ENCODE measurements at regions not wholly inside any gene's neighbourhood (a gene's known extent, or its start where the extent isn't known, plus 50 kb on each side); places are given as distances from the start of the nearest gene placed in this dataset.

DNA sequence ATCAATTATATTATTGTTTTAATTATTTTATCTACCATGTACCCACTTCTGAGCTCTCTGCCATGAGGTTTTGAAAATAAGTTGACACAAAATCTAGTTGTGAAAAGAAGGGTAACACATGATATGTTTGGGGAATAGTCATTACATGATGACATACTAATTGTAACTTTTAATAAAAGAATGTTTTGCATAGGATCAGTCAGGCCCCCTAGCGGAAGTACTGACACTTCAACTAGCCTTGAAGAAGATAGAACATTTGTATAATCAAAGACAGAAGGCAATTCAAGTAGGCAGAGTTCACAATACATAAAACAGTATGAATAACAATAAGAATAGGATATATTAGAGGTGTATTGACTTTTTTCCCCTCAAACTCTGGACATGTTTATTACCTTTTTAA, 1191.0 kb upstream of the AGA start (continued):
- TF ChIP-seq ZNF710 (CRISPR knock-in tag; IDR thresholded peaks at IDR 0.05; ENCODE audit: borderline replicate concordance) (no peak), SMC3 (IDR thresholded peaks at IDR 0.05; ENCODE audit: low read length) (no peak)
- TF ChIP-seq, protein P1, sequence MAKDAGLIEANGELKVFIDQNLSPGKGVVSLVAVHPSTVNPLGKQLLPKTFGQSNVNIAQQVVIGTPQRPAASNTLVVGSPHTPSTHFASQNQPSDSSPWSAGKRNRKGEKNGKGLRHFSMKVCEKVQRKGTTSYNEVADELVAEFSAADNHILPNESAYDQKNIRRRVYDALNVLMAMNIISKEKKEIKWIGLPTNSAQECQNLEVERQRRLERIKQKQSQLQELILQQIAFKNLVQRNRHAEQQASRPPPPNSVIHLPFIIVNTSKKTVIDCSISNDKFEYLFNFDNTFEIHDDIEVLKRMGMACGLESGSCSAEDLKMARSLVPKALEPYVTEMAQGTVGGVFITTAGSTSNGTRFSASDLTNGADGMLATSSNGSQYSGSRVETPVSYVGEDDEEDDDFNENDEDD (CRISPR knock-in tag; IDR thresholded peaks at IDR 0.05; ENCODE audit: borderline replicate concordance) = no peak

DNA sequence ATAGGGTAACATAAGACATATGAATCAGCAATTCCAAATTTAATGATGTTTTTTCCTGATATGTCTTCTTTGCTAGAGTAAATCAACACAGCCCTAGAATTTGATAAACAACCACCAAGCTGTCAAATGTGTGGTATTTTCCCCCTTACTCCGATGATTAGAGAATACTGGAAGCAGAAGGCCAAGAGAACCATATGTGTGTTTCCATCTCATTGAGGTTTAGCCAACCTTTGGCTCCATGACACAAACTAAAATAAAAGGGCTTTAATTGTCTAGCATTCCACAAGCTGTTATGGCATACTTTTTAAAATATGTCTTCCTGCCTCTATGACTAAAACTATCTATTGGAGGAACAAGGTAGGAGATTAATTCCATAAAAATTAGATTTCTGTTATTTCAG, 1222.4 kb upstream of the AGA start:
- intact Hi-C loops (cut with micrococcal nuclease; ENCODE audit: unreplicated experiment) = no loop called here
- Histone ChIP-seq H3K9me3 (ENCODE audit: low read length) (peaks cover 8% of the 10 kb centered on the region), H3K4me2 (ENCODE audit: low read depth, low read length) (no peak overlapping the region), H3K27ac (ENCODE audit: extremely low read length, insufficient read depth, low read length) (no peak overlapping the region), H3K4me1 (ENCODE audit: insufficient read depth, low read length) (no peaks in the 10 kb centered on the region), H4K20me1 (ENCODE audit: insufficient read depth, low read length) (no peaks in the 10 kb centered on the region), H3K27me3 (ENCODE audit: control insufficient read depth in 1 of 2, insufficient read depth in 2 of 2, low read length in 2 of 2) (no peaks in the 10 kb centered on the region), H3K9ac (ENCODE audit: insufficient read depth, low read depth, low read length) (no peak overlapping the region), H3K36me3 (replicated peaks in 1 of 2; ENCODE audit: control insufficient read depth in 1 of 2, insufficient read depth in 2 of 2, low read length in 2 of 2) (no peaks in the 10 kb centered on the region), H3K4me3 (replicated peaks in 1 of 3; ENCODE audit: insufficient read depth in 1 of 3, low read depth in 2 of 3, low read length in 3 of 3) (no peak overlapping the region), H2AFZ (ENCODE audit: low read length) (no peak overlapping the region), H3K79me2 (ENCODE audit: insufficient read depth, low read length) (no peaks in the 10 kb centered on the region)
- FAIRE-seq = no peak
- in situ Hi-C loops (cut with HindIII; ENCODE audit: extremely low pct_ligation_motif_present, low pct_unique_long_range_greater_than_20kb) = no loop called here
- POLR2A ChIA-PET = no interaction called here
- DNase-seq (ENCODE audit: low spot score) = no peak
- WGBS (ENCODE audit: low lambda C conversion rate) = 0% methylated on average over 1 of the region's 1 CpG
- BruUV-seq (replicated peaks) = no TSS peak
- ATAC-seq = no peak
- CTCF ChIA-PET (ENCODE audit: low intra/inter-chr PET ratio, low total read pairs) = no interaction called here
- TF ChIP-seq ZNF607 (CRISPR knock-in tag; IDR thresholded peaks at IDR 0.05; ENCODE audit: borderline replicate concordance) = no peak
- no peak for TF ChIP-seq CHCHD3 (CRISPR knock-in tag; IDR thresholded peaks at IDR 0.05)
- TF ChIP-seq POLR2A (IDR thresholded peaks at IDR 0.05; ENCODE audit: insufficient read depth in 1 of 2, low read depth in 2 of 2, low read length in 2 of 2) = no peak
- no peak for TF ChIP-seq ZNF556 (CRISPR knock-in tag; IDR thresholded peaks at IDR 0.05; ENCODE audit: borderline replicate concordance)
- TF ChIP-seq, protein P2, sequence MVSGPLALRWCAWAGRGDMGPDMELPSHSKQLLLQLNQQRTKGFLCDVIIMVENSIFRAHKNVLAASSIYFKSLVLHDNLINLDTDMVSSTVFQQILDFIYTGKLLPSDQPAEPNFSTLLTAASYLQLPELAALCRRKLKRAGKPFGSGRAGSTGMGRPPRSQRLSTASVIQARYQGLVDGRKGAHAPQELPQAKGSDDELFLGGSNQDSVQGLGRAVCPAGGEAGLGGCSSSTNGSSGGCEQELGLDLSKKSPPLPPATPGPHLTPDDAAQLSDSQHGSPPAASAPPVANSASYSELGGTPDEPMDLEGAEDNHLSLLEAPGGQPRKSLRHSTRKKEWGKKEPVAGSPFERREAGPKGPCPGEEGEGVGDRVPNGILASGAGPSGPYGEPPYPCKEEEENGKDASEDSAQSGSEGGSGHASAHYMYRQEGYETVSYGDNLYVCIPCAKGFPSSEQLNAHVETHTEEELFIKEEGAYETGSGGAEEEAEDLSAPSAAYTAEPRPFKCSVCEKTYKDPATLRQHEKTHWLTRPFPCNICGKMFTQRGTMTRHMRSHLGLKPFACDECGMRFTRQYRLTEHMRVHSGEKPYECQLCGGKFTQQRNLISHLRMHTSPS (CRISPR knock-in tag; IDR thresholded peaks at IDR 0.05; ENCODE audit: low read depth) = no peak
- no peak for TF ChIP-seq CEBPZ (IDR thresholded peaks at IDR 0.05; ENCODE audit: low read length)
- TF ChIP-seq PAF1 (CRISPR knock-in tag; IDR thresholded peaks at IDR 0.05) = no peak
- TF ChIP-seq ZNF326 (CRISPR knock-in tag; IDR thresholded peaks at IDR 0.05; ENCODE audit: borderline replicate concordance) = no peak

Measured in HepG2 (cell line).